ENCODE measurements at regions not wholly inside any gene's neighbourhood (a gene's known extent, or its start where the extent isn't known, plus 50 kb on each side); places are given as distances from the start of the nearest gene placed in this dataset.
"Not testable (repeated sequence)": the region's sequence is repeated elsewhere in the genome, so short reads cannot be mapped to it uniquely, and the experiment has no call there.

- no peak for DNase-seq (ENCODE audit: low read depth, low spot score)
- no peak overlapping the region for H3K4me3 ChIP-seq (ENCODE audit: low read length)
These were observed 94.1 kb upstream of the FST start for GRCh38 chr5:53386341-53386740.

DNA sequence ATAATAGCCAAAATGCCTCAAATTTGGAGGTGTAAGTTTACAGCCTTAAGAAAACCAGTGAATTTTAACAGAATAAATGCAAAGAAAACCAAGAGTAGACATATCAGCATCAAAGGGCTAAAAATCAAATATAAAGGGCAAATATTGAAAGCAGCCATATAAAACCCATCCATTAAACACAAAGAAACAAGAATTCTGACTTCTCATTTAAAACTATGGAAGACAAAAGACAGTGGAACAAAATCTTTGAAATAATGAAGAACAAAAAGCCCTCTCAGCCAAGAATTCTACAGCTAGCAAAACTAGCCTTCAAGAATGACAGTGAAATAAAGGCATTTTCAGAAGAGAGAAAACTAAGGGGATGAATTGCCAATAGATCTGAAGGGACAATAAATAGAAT lies 91.3 kb upstream of the FST start:
- DNase-seq (ENCODE audit: low read depth, low spot score): no peak
- H3K4me3 ChIP-seq (ENCODE audit: low read length): no peak overlapping the region

DNA sequence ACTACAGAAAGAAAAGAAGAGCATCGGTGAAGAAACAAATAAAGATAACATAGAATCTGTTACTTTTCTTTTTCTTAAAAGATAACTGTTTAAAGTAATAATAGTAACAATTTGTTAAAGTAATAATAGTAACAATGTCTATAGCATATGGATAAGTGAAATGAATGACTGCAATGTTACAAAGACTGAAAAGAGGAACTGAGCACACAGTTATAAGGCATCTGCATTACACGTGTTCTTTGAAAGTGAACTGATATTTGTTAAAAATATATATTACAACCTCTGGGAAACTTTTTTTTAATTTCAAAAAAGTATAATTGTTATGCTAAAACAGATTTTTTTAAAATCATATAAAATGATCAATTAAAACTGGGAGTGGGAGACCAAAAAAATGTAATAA lies 88.4 kb upstream of the FST start:
- DNase-seq (ENCODE audit: low read depth, low spot score): no peak
- no peak overlapping the region for H3K4me3 ChIP-seq (ENCODE audit: low read length)

DNA sequence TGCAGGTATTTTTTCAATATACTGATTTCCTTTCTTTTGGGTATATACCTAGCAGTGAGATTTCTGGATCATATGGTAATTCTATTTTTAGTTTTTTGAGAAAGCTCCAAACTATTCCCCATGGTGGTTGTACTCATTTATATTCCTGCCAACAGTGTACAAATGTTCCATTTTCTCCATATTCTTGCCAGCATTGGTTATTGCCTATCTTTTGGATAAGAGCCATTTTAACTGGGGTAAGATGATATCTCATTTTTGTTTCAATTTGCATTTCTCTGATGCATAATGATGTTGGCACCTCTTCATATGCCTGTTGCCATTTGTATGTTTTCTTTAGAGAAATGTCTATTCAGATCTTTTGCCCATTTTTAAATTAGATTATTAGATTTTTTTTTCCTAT lies 85.6 kb upstream of the FST start:
- H3K4me3 ChIP-seq (ENCODE audit: low read length): no peak overlapping the region
- DNase-seq (ENCODE audit: low read depth, low spot score): no peak

GRCh38 chr5:53397141-53397757 lies 83.2 kb upstream of the FST start:
- H3K4me3 ChIP-seq (ENCODE audit: low read length): no peak overlapping the region
- no peak for DNase-seq (ENCODE audit: low read depth, low spot score)

- H3K4me3 ChIP-seq (ENCODE audit: low read length): no peak overlapping the region
- DNase-seq (ENCODE audit: low read depth, low spot score): no peak
These were observed 82.6 kb upstream of the FST start for GRCh38 chr5:53397845-53398244.

DNA sequence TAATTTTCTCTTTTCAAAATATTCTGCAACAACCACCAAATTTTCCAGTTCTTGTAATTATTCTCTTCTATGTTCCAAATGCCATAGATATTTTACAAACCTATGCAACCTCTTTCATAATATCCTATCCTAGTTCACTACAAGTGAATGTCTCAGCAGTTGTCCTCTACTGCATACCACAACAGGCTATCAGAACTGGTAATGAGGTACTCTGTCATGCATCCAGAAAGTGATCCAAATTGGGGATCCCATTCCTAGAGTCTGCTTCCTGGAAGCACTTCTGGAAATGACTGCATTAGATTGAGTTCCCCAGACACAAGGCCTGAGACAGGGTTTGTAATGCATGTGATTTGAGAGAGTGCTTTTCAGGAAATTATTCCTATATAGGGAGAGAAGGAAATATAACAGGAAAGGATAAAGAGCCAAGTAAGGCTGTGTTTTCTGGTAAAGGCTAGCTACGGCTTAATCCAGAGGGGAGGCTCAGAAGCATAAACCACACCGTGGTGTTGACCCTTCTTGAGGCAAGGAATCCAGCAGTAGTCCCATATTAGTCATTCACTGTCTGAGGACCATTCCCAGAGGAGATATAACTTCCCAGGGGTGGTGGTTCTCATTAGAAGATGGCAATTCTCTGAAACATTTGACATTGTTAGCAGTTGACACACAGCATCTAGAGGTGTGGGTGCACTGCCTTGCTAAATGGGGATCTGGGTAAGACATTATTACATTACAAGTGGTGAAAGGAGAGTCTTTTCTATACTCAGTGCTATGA lies 80.3 kb upstream of the FST start:
- H3K4me3 ChIP-seq (ENCODE audit: low read length): no peak overlapping the region
- DNase-seq (ENCODE audit: low read depth, low spot score): no peak

- DNase-seq (ENCODE audit: low read depth, low spot score): no peak
These were observed 77.1 kb upstream of the FST start for GRCh38 chr5:53403291-53403690.

GRCh38 chr5:53403758-53404157 lies 76.7 kb upstream of the FST start:
- DNase-seq (ENCODE audit: low read depth, low spot score): no peak
- H3K4me3 ChIP-seq (ENCODE audit: low read length): no peak overlapping the region

More at GRCh38 chr5:53403291-53403690, 77.1 kb upstream of the FST start:
- no peak overlapping the region for H3K4me3 ChIP-seq (ENCODE audit: low read length)

GRCh38 chr5:53405396-53405795 lies 75.0 kb upstream of the FST start:
- no peak for DNase-seq (ENCODE audit: low read depth, low spot score)
- no peak overlapping the region for H3K4me3 ChIP-seq (ENCODE audit: low read length)

DNA sequence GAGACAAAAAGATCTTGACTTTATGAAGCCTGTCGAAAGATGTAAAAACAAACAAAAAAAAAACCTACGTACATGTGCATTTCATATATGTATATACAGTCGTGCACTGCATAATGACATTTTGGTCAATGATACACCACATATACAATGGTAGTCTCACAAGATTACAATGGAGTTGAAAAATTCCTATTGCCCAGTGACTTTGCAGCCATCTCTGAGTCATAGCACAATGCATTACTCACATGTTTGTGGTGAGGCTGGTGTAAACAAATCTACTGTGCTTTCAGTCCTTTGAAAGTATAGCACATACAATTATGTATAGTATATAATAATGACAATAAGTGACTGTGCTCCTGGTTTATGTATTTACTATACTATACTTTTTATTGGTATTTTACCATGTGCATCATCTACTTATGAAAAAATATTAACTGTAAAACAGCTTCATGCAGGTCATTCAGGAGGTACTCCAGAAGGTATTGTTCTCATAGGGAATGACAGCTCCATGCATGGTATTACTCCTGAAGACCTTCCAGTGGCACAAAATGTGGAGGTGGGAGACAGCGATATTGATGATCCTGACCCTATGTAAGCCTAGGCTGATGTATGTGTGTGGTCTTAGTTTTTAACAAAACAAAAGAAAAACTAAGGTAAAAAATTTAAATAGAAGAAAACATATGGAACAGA lies 73.7 kb upstream of the FST start:
- no peak for DNase-seq (ENCODE audit: low read depth, low spot score)

DNA sequence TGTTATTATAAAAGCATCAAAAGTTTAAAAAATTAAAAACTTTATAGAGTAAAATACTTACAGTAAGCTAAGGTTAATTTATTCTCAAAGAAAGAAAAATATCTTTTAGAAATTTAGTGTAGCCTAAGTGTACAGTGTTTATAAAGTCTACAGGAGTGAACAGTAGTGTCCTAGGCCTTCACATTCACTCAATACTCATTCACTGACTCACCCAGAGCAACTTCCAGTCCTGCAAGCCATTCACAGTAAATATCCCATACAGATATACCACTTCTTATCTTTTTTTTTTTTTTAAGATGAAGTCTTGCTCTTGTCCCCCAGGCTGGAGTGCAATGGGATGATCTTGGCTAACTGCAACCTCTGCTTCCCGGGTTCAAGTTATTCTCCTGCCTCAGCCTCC lies 73.1 kb upstream of the FST start:
- no peak for DNase-seq (ENCODE audit: low read depth, low spot score)
- no peak overlapping the region for H3K4me3 ChIP-seq (ENCODE audit: low read length)

More for the DNA sequence above, 73.7 kb upstream of the FST start:
- no peak overlapping the region for H3K4me3 ChIP-seq (ENCODE audit: low read length)

GRCh38 chr5:53411388-53411787 lies 69.0 kb upstream of the FST start:
- no peak for DNase-seq (ENCODE audit: low read depth, low spot score)
- H3K4me3 ChIP-seq (ENCODE audit: low read length): no peak overlapping the region

- not testable (repeated sequence) for H3K4me3 ChIP-seq (ENCODE audit: low read length); DNase-seq (ENCODE audit: low read depth, low spot score)
These were observed 67.9 kb upstream of the FST start for GRCh38 chr5:53412499-53412898.

DNA sequence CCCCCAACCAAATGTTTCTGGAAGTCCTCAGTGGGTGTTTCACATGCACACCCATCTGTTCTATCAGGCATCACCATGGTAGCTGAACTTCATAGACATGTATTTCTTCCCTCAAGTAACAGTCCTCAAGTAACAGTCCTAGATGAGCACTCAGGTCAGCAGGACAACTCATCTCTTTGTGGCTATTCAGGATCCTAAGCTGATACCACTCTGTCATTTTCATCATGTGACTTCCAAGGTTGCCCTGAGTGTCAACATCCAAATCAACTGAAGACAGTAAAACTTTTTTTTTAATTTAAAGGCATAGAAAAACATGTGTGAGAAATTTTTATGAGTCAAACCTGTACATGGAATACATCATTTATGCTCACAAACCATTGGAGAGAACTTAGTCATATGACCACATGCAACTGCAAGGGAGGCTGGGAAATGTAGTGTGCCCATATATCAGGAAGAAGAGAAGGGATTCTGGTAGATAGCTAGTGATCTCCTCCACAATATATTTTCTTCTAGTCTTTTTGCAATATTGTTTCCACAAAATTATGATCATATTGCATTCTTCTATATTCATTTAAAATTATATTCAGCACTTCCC lies 64.2 kb upstream of the FST start:
- no peak overlapping the region for H3K4me3 ChIP-seq (ENCODE audit: low read length)
- no peak for DNase-seq (ENCODE audit: low read depth, low spot score)

DNA sequence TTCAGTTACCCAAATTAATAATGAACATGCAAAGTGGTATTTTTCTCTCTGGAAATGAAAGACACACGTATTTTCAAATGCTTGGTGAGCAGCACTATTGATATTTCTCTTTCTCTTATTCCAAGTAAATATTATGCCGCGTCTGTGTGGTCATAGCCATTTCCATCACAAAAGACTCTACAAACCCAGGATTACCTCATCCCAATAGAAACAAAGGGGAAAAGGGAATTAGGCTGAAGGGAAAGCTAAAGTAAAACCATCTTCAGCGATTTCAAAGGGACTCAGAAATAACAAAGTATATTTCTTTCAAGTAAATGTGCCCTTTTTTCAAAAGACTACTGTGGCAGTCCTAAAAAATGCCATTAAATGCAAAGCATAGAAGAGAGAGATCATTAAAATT lies 62.0 kb upstream of the FST start:
- DNase-seq (ENCODE audit: low read depth, low spot score): no peak
- no peak overlapping the region for H3K4me3 ChIP-seq (ENCODE audit: low read length)

GRCh38 chr5:53418826-53419658 lies 61.4 kb upstream of the FST start:
- H3K4me3 ChIP-seq (ENCODE audit: low read length): no peak overlapping the region
- DNase-seq (ENCODE audit: low read depth, low spot score): no peak

GRCh38 chr5:53422539-53422938 lies 57.9 kb upstream of the FST start:
- no peak overlapping the region for H3K4me3 ChIP-seq (ENCODE audit: low read length)
- no peak for DNase-seq (ENCODE audit: low read depth, low spot score)

DNA sequence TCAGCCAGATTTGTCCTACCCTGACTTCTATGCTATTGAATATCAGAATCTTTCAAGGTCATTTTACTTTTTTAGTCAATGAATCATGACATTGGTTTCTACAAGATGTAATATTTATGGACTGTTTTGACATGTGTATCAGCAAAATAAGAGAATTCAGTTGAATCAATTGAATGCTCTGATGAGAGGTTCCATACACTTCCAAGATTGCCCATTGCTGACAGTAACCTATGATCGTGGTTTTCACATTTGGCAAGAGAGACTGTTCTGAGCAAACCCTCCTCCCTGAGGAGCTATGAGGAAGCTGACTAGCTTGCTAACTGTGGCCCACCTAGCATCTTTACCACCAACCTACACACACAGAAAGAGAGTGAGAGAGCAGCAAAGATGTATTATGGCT lies 56.7 kb upstream of the FST start:
- DNase-seq (ENCODE audit: low read depth, low spot score): no peak
- H3K4me3 ChIP-seq (ENCODE audit: low read length): no peak overlapping the region
